CD14-positive monocyte (primary cell): ENCODE measurements at regions not wholly inside any gene's neighbourhood (a gene's known extent, or its start where the extent isn't known, plus 50 kb on each side); places are given as distances from the start of the nearest gene placed in this dataset.

ENCODE experiments used
- DNase-seq, 3 donors: peaks; one replicate each; pipeline ENCODE4 v3.0.0-alpha.2; 2011 to 2022
- H2AFZ ChIP-seq: 2 replicates; pipeline ENCODE4 v1.6.0; 2012; ENCODE audit warnings: mild to moderate bottlenecking, low read depth, low read length, inconsistent platforms; ENCODE audit not compliant: insufficient read depth, poor library complexity, severe bottlenecking
- H3K27ac ChIP-seq, 2 donors: 1 replicate in 1 of 2; 2 replicates in 1 of 2; pipeline ENCODE4 v1.5.1; 2012 to 2013; ENCODE audit warnings: low read length in 2 of 2, control low read depth in 1 of 2, inconsistent platforms in 1 of 2, low read depth in 1 of 2, mild to moderate bottlenecking in 1 of 2
- H3K27me3 ChIP-seq, 2 donors: one replicate each; pipeline versions ENCODE4 v1.6.0 to v1.6.1; 2011 to 2013; ENCODE audit warnings: low read length in 2 of 2; ENCODE audit not compliant: control insufficient read depth in 2 of 2, insufficient read depth in 2 of 2
- H3K36me3 ChIP-seq, 2 donors: replicated peaks in 1 of 2; 1 replicate in 1 of 2; 2 replicates in 1 of 2; pipeline versions ENCODE4 v1.5.1 to v1.6.1; 2012 to 2013; ENCODE audit warnings: low read length in 2 of 2, control low read depth in 1 of 2, inconsistent platforms in 1 of 2, mild to moderate bottlenecking in 1 of 2; ENCODE audit not compliant: insufficient read depth in 2 of 2, control insufficient read depth in 1 of 2
- H3K4me1 ChIP-seq, 2 donors: 1 replicate in 1 of 2; 2 replicates in 1 of 2; pipeline versions ENCODE4 v1.5.1 to v1.6.1; 2012 to 2013; ENCODE audit warnings: low read length in 2 of 2, control low read depth in 1 of 2, inconsistent platforms in 1 of 2, mild to moderate bottlenecking in 1 of 2, moderate library complexity in 1 of 2; ENCODE audit not compliant: insufficient read depth in 2 of 2, control insufficient read depth in 1 of 2
- H3K4me2 ChIP-seq: replicated peaks from 2 replicates; pipeline ENCODE3; 2012; ENCODE audit warnings: low read length, moderate library complexity, mild to moderate bottlenecking; ENCODE audit not compliant: poor library complexity, severe bottlenecking; ENCODE audit errors: extremely low read depth
- H3K4me3 ChIP-seq, 3 experiments: fragments of 200-600 bp in 1 of 3; sonication (generic) in 1 of 3; replicated peaks in 1 of 3; 1 replicate in 2 of 3; 2 replicates in 1 of 3; pipeline ENCODE4 v1.5.1; 2011 to 2013; ENCODE audit warnings: low read length in 3 of 3, mild to moderate bottlenecking in 3 of 3, control low read depth in 2 of 3, low read depth in 2 of 3, inconsistent platforms in 1 of 3, moderate library complexity in 1 of 3
- H3K79me2 ChIP-seq: 2 replicates; pipeline ENCODE4 v1.6.0; 2012; ENCODE audit warnings: mild to moderate bottlenecking, control low read depth, inconsistent platforms, low read length, moderate library complexity; ENCODE audit not compliant: insufficient read depth
- H3K9ac ChIP-seq: 2 replicates; pipeline ENCODE4 v1.6.0; 2017; ENCODE audit warnings: low read length, mild to moderate bottlenecking; ENCODE audit not compliant: insufficient read depth, poor library complexity, severe bottlenecking
- H3K9me3 ChIP-seq, 2 donors: replicated peaks in 1 of 2; 1 replicate in 1 of 2; 2 replicates in 1 of 2; pipeline versions ENCODE4 v1.5.1 to v1.6.1; 2012 to 2013; ENCODE audit warnings: low read length in 2 of 2, control low read depth in 1 of 2; ENCODE audit not compliant: control insufficient read depth in 1 of 2, insufficient read depth in 1 of 2
- H4K20me1 ChIP-seq: 2 replicates; pipeline ENCODE4 v1.6.0; 2012; ENCODE audit warnings: mild to moderate bottlenecking, low read length, control low read depth, moderate library complexity; ENCODE audit not compliant: insufficient read depth
- H3K27ac Mint-ChIP-seq, 7 donors: one replicate each; pipeline ENCODE4 v1.8.0; 2020; ENCODE audit warnings: mild to moderate bottlenecking in 7 of 7, mixed read lengths in 7 of 7, moderate library complexity in 6 of 7, inconsistent platforms in 2 of 7
- H3K27me3 Mint-ChIP-seq, 3 donors: one replicate each; pipeline ENCODE4 v1.8.0; 2021 to 2022; ENCODE audit warnings: low read depth in 3 of 3, mild to moderate bottlenecking in 3 of 3, mixed read lengths in 3 of 3, moderate library complexity in 3 of 3, inconsistent platforms in 1 of 3
- H3K36me3 Mint-ChIP-seq, 2 donors: one replicate each; pipeline ENCODE4 v1.8.0; 2020; ENCODE audit warnings: mixed read lengths in 2 of 2, inconsistent platforms in 1 of 2, mild to moderate bottlenecking in 1 of 2
- H3K4me1 Mint-ChIP-seq: one replicate; pipeline ENCODE4 v1.8.0; 2020; ENCODE audit warnings: mild to moderate bottlenecking, mixed read lengths
- H3K4me3 Mint-ChIP-seq, 2 donors: one replicate each; pipeline ENCODE4 v1.8.0; 2020; ENCODE audit warnings: mild to moderate bottlenecking in 2 of 2, mixed read lengths in 2 of 2, moderate library complexity in 1 of 2
- H3K9me3 Mint-ChIP-seq, 7 donors: one replicate each; pipeline ENCODE4 v1.8.0; 2020 to 2022; ENCODE audit warnings: mixed read lengths in 7 of 7, mild to moderate bottlenecking in 6 of 7, moderate library complexity in 6 of 7, inconsistent platforms in 2 of 7
- CTCF ChIP-seq: fragments of 200-600 bp; IDR thresholded peaks from one replicate; pipeline ENCODE4 v1.8.0; 2022; ENCODE audit warnings: antibody characterized with exemption, mild to moderate bottlenecking
- WGBS: methylation state at CpG from one replicate; pipeline ENCODE4 v1.1.5; 2013; ENCODE audit warnings: missing lambda C conversion rate; ENCODE audit not compliant: insufficient coverage; 5-methylcytosine and 5-hydroxymethylcytosine counted together
- intact Hi-C, 2 donors: fragments of 100-400 bp; cut with micrococcal nuclease; formaldehyde crosslinking; loops; one replicate each; pipeline versions ENCODE4 v1.15.0 to v1.15.1; 2023

GRCh38 chr5:156053056-156053455 is 273.9 kb upstream of the SGCD start:
- H3K9ac ChIP-seq = no peak overlapping the region
- H3K4me1 Mint-ChIP-seq = no peaks in the 10 kb centered on the region
- no peaks in the 10 kb centered on the region for H3K27me3 Mint-ChIP-seq
- no peak overlapping the region for H3K27ac Mint-ChIP-seq
- 80% methylated on average over 1 of the region's 2 CpGs for WGBS
- H3K27me3 ChIP-seq = no peaks in the 10 kb centered on the region
- no peak overlapping the region for H3K4me2 ChIP-seq
- peaks cover 0 to 5% of the 10 kb centered on the region in 2 donors for H3K9me3 ChIP-seq
- no peaks in the 10 kb centered on the region for H3K36me3 ChIP-seq
- H3K27ac ChIP-seq = no peak overlapping the region
- H3K4me3 Mint-ChIP-seq = no peak overlapping the region
- no peaks in the 10 kb centered on the region for H3K79me2 ChIP-seq
- no peak for TF ChIP-seq CTCF
- no peak overlapping the region for H3K4me3 ChIP-seq
- no peaks in the 10 kb centered on the region for H3K36me3 Mint-ChIP-seq
- H4K20me1 ChIP-seq = no peaks in the 10 kb centered on the region
- no peak overlapping the region for H2AFZ ChIP-seq
- intact Hi-C loops = no loop called here
- H3K4me1 ChIP-seq = no peaks in the 10 kb centered on the region
- peaks cover 0 to 9% (median 2%) of the 10 kb centered on the region in 7 donors for H3K9me3 Mint-ChIP-seq
- no peak for DNase-seq

- no peak for DNase-seq
Observed at GRCh38 chr5:156076912-156077311, 250.1 kb upstream of the SGCD start.

More at GRCh38 chr5:156076912-156077311, 250.1 kb upstream of the SGCD start:
- Mint-ChIP-seq H3K36me3 (no peaks in the 10 kb centered on the region), H3K27ac (no peak overlapping the region), H3K4me3 (no peak overlapping the region), H3K4me1 (no peaks in the 10 kb centered on the region), H3K9me3 (peaks cover 1 to 20% (median 13%) of the 10 kb centered on the region in 7 donors), H3K27me3 (peaks cover 0 to 1% (median 0%) of the 10 kb centered on the region in 3 donors)
- Histone ChIP-seq H3K27me3 (no peaks in the 10 kb centered on the region), H3K9me3 (peaks cover 20 to 21% of the 10 kb centered on the region in 2 donors), H3K4me3 (no peak overlapping the region), H4K20me1 (no peaks in the 10 kb centered on the region), H3K4me1 (no peaks in the 10 kb centered on the region), H3K9ac (no peak overlapping the region), H3K4me2 (no peak overlapping the region), H2AFZ (no peak overlapping the region), H3K27ac (no peak overlapping the region), H3K79me2 (no peaks in the 10 kb centered on the region), H3K36me3 (no peaks in the 10 kb centered on the region)
- TF ChIP-seq CTCF = no peak
- intact Hi-C loops = no loop called here
- WGBS = no CpG with 5 or more reads among the region's 4 CpGs
